ENCODE measurements at regions not wholly inside any gene's neighbourhood (a gene's known extent, or its start where the extent isn't known, plus 50 kb on each side); places are given as distances from the start of the nearest gene placed in this dataset.

GRCh38 chr20:11847827-11848226 lies 69.9 kb upstream of the BTBD3 start:
- intact Hi-C loops (cut with DNase I, micrococcal nuclease), result no loop called here
- Histone ChIP-seq H3K9me3 (no peaks in the 10 kb centered on the region), H3K4me3 (no peak overlapping the region), H3K36me3 (ENCODE audit: low read depth) (no peaks in the 10 kb centered on the region), H3K4me1 (ENCODE audit: low read depth) (peaks cover 3% of the 10 kb centered on the region)
- TF ChIP-seq, protein P1, sequence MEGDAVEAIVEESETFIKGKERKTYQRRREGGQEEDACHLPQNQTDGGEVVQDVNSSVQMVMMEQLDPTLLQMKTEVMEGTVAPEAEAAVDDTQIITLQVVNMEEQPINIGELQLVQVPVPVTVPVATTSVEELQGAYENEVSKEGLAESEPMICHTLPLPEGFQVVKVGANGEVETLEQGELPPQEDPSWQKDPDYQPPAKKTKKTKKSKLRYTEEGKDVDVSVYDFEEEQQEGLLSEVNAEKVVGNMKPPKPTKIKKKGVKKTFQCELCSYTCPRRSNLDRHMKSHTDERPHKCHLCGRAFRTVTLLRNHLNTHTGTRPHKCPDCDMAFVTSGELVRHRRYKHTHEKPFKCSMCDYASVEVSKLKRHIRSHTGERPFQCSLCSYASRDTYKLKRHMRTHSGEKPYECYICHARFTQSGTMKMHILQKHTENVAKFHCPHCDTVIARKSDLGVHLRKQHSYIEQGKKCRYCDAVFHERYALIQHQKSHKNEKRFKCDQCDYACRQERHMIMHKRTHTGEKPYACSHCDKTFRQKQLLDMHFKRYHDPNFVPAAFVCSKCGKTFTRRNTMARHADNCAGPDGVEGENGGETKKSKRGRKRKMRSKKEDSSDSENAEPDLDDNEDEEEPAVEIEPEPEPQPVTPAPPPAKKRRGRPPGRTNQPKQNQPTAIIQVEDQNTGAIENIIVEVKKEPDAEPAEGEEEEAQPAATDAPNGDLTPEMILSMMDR (IDR thresholded peaks at IDR 0.05), result no peak
- peak; percentile 81 for ATAC-seq
- DNase-seq, result peak in 1 of 3 donors; percentile 30

DNA sequence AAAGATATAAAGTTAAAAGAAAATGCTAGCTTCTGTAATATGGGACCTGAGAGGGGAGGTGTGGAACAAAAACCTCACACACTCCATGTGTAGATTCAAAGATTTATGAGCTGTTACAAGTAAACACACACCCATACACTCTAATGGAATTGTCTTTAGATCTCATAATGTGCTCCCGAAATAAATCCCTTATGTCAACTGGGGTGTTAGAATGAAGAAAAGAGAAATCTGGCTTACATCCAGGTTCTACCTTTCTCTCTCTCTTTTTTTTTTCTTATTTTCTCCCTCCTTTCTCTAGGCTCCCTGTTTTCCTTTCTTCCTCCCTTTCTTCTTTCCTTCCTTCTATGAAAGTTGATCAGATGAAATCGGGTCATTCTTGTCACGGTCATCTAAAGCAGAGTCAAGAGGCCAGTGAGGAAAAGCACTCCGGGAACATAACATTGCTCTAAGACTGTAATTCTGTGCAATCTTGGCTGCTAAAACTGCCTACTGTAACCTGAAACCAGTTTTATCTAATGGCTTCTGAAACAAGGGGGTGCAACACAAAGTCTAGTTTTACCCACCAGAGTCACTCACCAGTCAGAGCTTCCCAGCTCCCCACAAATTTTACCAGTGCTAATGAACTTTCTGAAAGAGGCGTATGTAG lies 68.3 kb upstream of the BTBD3 start:
- peak; percentile 52 for ATAC-seq

GRCh38 chr20:11849976-11850670 lies 67.6 kb upstream of the BTBD3 start:
- DNase-seq, result no peak
- Histone ChIP-seq H3K36me3 (ENCODE audit: low read depth) (no peaks in the 10 kb centered on the region), H3K4me1 (ENCODE audit: low read depth) (peaks cover 3% of the 10 kb centered on the region), H3K4me3 (no peak overlapping the region), H3K9me3 (no peaks in the 10 kb centered on the region)
- TF ChIP-seq, protein P1 (IDR thresholded peaks at IDR 0.05), result no peak
- ATAC-seq, result peak; percentile 24
- intact Hi-C loops (cut with DNase I, micrococcal nuclease), result no loop called here

More for the DNA sequence above, 68.3 kb upstream of the BTBD3 start:
- Histone ChIP-seq H3K36me3 (ENCODE audit: low read depth) (no peaks in the 10 kb centered on the region), H3K4me3 (no peak overlapping the region), H3K4me1 (ENCODE audit: low read depth) (peaks cover 3% of the 10 kb centered on the region), H3K9me3 (no peaks in the 10 kb centered on the region)
- DNase-seq, result no peak
- intact Hi-C loops (cut with DNase I, micrococcal nuclease), result no loop called here
- TF ChIP-seq, protein P1 (IDR thresholded peaks at IDR 0.05), result no peak

GRCh38 chr20:11850901-11851300 lies 66.8 kb upstream of the BTBD3 start:
- no peak overlapping the region for H3K4me3 ChIP-seq
- no peaks in the 10 kb centered on the region for H3K36me3 ChIP-seq (ENCODE audit: low read depth)
- no peak for ATAC-seq
- intact Hi-C loops (cut with DNase I, micrococcal nuclease), result no loop called here
- DNase-seq, result no peak
- peaks cover 3% of the 10 kb centered on the region for H3K4me1 ChIP-seq (ENCODE audit: low read depth)
- no peaks in the 10 kb centered on the region for H3K9me3 ChIP-seq
- TF ChIP-seq, protein P1 (IDR thresholded peaks at IDR 0.05), result no peak

DNA sequence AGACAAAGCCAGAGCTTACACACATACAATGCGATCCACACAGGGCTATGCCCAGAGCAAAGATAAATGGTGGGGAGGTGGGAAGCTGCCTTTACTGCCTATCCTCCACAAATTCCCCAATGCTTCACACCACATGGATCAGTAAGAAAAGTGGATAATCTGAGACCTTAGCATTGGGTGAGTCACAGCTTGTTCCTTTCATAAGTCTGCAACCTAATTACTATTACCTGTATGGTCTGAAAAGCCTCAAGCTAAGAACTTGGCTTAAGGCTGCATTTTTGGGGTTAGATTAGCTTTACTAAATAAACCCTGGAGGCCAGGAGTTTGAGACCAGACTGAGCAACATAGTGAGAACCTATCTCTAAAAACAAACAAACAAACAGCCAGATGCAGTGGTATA lies 66.0 kb upstream of the BTBD3 start:
- ATAC-seq, result no peak
- Histone ChIP-seq H3K9me3 (no peaks in the 10 kb centered on the region), H3K4me3 (no peak overlapping the region), H3K36me3 (ENCODE audit: low read depth) (no peaks in the 10 kb centered on the region), H3K4me1 (ENCODE audit: low read depth) (peaks cover 3% of the 10 kb centered on the region)
- intact Hi-C loops (cut with DNase I, micrococcal nuclease), result no loop called here
- TF ChIP-seq, protein P1 (IDR thresholded peaks at IDR 0.05), result no peak
- no peak for DNase-seq

All from mucosa of descending colon (tissue), 3 donors.